K562 (cell line): ENCODE measurements at regions not wholly inside any gene's neighbourhood (a gene's known extent, or its start where the extent isn't known, plus 50 kb on each side); places are given as distances from the start of the nearest gene placed in this dataset.

Source experiments
- GMEB1 ChIP-seq: fragments of 250-450 bp; sonication (Bioruptor Pico); IDR thresholded peaks from 2 replicates; pipeline ENCODE4 v1.4.0; 2020; ENCODE audit warnings: mild to moderate bottlenecking
- PTTG1 ChIP-seq: fragments of 450-650 bp; IDR thresholded peaks from 2 replicates; pipeline ENCODE4 v1.6.1; 2016; ENCODE audit warnings: low read depth, mild to moderate bottlenecking, missing genetic modification characterization, missing compliant biosample characterization
- ZBTB40 ChIP-seq, 2 experiments: fragments of 450-650 bp in 1 of 2; sonication (generic) in 1 of 2; formaldehyde crosslinking in 1 of 2; IDR thresholded peaks; 2 replicates each; pipeline versions ENCODE4 v1.7.1 to v1.9.0; 2016 to 2022; ENCODE audit warnings: inconsistent platforms in 1 of 2, mild to moderate bottlenecking in 1 of 2, missing genetic modification reagents in 1 of 2
- ZKSCAN3 ChIP-seq: fragments of 250-450 bp; sonication (Bioruptor Pico); IDR thresholded peaks from 2 replicates; pipeline ENCODE4 v1.4.0; 2020
- ZMIZ1 ChIP-seq, 2 experiments: fragments of 150-350 bp in 1 of 2; IDR thresholded peaks; 2 replicates each; pipeline ENCODE4 v1.6.1; 2012 to 2016; ENCODE audit warnings: low read depth in 2 of 2, low read length in 2 of 2, mild to moderate bottlenecking in 1 of 2, moderate library complexity in 1 of 2
- ZNF143 ChIP-seq: sonication (generic); formaldehyde crosslinking; IDR thresholded peaks from 2 replicates; pipeline ENCODE4 v1.9.0; 2022; ENCODE audit warnings: mild to moderate bottlenecking, missing genetic modification reagents

GRCh38 chr16:73204359-73205152, 156.6 kb upstream of the ZFHX3 start (continued):
- no peak for TF ChIP-seq ZMIZ1 (IDR thresholded peaks at IDR 0.05; ENCODE audit: low read depth in 2 of 2, low read length in 2 of 2)
- TF ChIP-seq GMEB1 (CRISPR knock-in tag), result no peak
- TF ChIP-seq ZNF143 (CRISPR knock-in tag), result no peak
- no peak for TF ChIP-seq PTTG1 (tag)
- TF ChIP-seq ZKSCAN3 (CRISPR knock-in tag), result no peak
- no peak for TF ChIP-seq ZBTB40 (IDR thresholded peaks at IDR 0.05)
- no peak for TF ChIP-seq ZBTB40 (CRISPR knock-in tag; IDR thresholded peaks at IDR 0.05)
